ENCODE measurements at regions not wholly inside any gene's neighbourhood (a gene's known extent, or its start where the extent isn't known, plus 50 kb on each side); places are given as distances from the start of the nearest gene placed in this dataset.

- Mint-ChIP-seq H3K4me1 (ENCODE audit: low read depth in 2 of 2) (no peaks in the 10 kb centered on the region), H3K4me3 (no peak overlapping the region)
- DNase-seq: no peak
Observed at GRCh38 chr18:2302628-2303516, 268.4 kb downstream of the METTL4 start.

DNA sequence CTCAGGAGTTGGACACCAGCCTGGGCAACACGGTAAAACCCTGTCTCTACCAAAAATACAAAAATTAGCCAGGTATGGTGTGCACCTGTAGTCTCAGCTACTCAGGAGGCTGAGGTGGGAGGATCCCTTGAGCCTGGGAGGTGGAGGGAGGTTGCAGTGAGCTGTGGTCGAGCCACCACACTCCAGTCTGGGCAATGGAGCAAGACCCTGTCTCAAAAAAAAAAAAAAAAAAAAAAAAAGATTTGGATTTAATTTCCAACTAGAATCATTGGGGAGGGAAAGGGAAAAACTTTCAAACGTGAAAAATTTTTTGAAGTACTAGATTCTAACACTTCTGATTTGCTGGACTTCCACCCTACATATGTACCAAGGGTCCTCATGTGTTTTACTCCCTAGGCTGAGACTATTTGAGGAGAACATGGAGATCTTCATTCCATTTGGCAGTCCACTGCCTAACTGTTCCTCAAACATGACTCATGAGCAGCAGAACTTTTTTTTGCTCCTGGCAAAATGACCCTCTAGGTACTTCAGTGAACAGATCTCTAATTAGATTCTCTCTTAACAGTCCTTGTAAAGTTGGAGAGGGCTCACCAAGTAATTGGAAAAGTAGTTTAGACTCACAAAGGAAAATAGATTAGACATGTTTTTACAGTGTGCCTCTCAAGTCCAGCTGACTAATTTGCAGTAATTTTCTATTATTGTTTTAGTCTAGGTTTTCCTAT lies 267.6 kb downstream of the METTL4 start:
- H3K4me3 Mint-ChIP-seq: no peak overlapping the region
- H3K27me3 Mint-ChIP-seq: peaks cover 32 to 51% of the 10 kb centered on the region in 2 donors

More at GRCh38 chr18:2302628-2303516, 268.4 kb downstream of the METTL4 start:
- Mint-ChIP-seq H3K27ac (no peak overlapping the region), H3K9me3 (no peaks in the 10 kb centered on the region), H3K36me3 (ENCODE audit: insufficient read depth) (no peaks in the 10 kb centered on the region), H3K27me3 (peaks cover 25 to 44% of the 10 kb centered on the region in 2 donors)
- no peak for ATAC-seq (replicated peaks)

DNA sequence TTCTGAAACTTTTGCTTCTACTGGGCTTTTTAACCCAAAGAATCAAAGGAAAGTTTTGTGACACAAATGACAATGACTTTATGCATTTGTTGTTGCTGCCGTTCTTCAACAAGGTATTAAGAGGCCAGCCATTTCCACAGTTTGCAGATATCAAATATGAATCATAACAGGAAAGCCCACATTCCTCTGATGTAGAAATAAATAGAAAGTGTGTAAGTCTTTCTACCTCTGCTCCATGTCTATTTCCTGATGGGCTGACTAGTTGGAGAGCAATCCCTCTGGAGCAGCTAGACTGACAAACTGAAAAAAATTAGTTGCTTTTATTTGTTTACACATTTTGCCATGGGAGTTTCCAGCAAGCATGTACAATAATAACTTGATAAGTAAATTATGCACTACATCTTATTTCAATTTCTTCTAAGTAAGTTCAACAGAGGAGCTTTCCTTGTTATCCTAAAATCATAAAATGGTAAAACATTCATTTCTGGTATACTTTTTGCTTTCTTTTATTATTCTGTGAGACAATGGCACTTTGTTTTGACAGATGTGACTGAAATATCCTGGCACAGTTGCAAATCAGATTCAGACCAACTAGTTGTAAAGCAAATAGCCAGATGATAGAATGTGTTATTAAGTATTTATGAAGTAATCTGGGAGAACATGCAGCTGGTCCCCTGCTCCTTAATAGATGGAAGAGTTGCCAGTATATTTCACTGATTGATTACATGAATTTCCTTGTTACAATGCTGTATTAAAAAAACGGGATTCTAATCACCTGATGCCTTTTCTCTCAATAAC lies 266.7 kb downstream of the METTL4 start:
- no peaks in the 10 kb centered on the region for H3K4me1 Mint-ChIP-seq (ENCODE audit: low read depth in 2 of 2)
- ATAC-seq (replicated peaks) (no peak), DNase-seq (no peak)
- no peaks in the 10 kb centered on the region for H3K9me3 Mint-ChIP-seq
- H3K36me3 Mint-ChIP-seq (ENCODE audit: insufficient read depth): no peaks in the 10 kb centered on the region
- H3K27me3 Mint-ChIP-seq: peaks cover 30 to 54% of the 10 kb centered on the region in 2 donors
- H3K27ac Mint-ChIP-seq: no peak overlapping the region
- no peak overlapping the region for H3K4me3 Mint-ChIP-seq

More for the DNA sequence above, 267.6 kb downstream of the METTL4 start:
- DNase-seq (no peak), ATAC-seq (replicated peaks) (no peak)
- Mint-ChIP-seq H3K36me3 (ENCODE audit: insufficient read depth) (no peaks in the 10 kb centered on the region), H3K9me3 (no peaks in the 10 kb centered on the region), H3K27ac (no peak overlapping the region), H3K4me1 (ENCODE audit: low read depth in 2 of 2) (no peaks in the 10 kb centered on the region)

- Mint-ChIP-seq H3K4me3 (no peak overlapping the region), H3K9me3 (no peaks in the 10 kb centered on the region), H3K4me1 (ENCODE audit: low read depth in 2 of 2) (no peaks in the 10 kb centered on the region), H3K36me3 (ENCODE audit: insufficient read depth) (no peaks in the 10 kb centered on the region), H3K27me3 (peaks cover 35 to 48% of the 10 kb centered on the region in 2 donors), H3K27ac (no peak overlapping the region)
- DNase-seq: no peak
- ATAC-seq (replicated peaks): no peak
Observed at GRCh38 chr18:2306606-2307005, 264.7 kb downstream of the METTL4 start.

DNA sequence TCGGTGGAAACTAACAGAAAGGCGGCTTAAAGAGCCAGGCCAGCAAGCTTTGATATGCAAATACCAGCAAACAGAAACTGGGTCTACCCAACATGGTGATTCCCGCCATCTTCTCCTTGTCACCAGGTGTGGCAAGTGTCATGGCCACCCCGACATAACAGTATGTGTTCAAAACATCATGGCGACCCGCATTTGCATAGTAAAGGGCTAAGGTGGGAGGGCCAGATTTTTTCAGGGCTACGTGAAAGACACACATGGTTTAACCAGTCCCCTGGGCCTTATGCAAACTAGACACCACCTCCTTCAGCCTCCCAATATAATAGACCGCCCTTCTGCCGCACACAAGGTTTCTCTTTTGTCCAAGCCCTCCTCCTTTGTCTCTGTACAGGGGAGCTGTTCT lies 260.4 kb downstream of the METTL4 start:
- Mint-ChIP-seq H3K27ac (no peak overlapping the region), H3K4me3 (no peak overlapping the region), H3K27me3 (peaks cover 31 to 44% of the 10 kb centered on the region in 2 donors), H3K36me3 (ENCODE audit: insufficient read depth) (no peaks in the 10 kb centered on the region), H3K4me1 (ENCODE audit: low read depth in 2 of 2) (no peaks in the 10 kb centered on the region), H3K9me3 (no peaks in the 10 kb centered on the region)
- ATAC-seq (replicated peaks) (no peak), DNase-seq (no peak)

DNA sequence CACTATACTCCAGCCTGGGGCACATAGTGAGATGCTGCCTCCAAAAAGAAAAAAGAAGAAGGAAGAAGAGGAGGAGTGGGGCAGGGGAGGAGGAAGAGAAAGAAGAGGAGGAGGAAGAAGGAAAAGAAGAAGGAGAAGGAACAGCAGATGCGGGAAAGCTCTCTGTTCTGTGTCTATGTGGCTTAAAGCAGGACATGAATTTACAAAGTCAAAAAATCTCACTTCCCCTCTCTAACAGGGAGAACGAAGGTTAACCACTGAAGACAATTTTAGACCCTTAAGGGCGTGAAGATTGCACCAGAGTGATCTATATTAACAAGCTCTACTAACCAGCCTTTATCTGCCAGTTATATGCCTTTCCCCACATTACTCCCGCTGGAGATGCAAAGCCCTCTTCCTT lies 258.9 kb downstream of the METTL4 start:
- H3K9me3 Mint-ChIP-seq: no peaks in the 10 kb centered on the region

DNA sequence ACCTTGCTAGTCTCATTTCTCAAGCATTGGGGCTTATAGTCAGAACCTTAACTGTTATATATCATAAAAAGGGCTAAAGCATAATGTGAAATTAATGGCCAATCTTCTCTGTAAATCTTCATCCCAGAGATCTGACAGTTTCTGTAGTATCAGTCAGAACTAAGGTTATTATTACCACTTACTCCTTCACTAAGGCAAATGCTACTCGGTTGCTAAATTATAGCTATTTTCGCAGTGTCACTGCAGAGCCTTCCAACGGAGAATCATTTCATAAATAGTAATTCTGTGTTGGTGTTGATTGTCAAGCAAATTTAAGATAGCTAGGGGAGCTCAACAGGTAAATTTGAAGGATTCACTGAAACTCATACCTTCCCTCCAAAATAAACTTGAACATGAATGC lies 258.0 kb downstream of the METTL4 start:
- peaks cover 35 to 41% of the 10 kb centered on the region in 2 donors for H3K27me3 Mint-ChIP-seq
- H3K36me3 Mint-ChIP-seq (ENCODE audit: insufficient read depth): no peaks in the 10 kb centered on the region
- ATAC-seq (replicated peaks): no peak
- no peaks in the 10 kb centered on the region for H3K4me1 Mint-ChIP-seq (ENCODE audit: low read depth in 2 of 2)
- H3K4me3 Mint-ChIP-seq: no peak overlapping the region
- no peak overlapping the region for H3K27ac Mint-ChIP-seq
- H3K9me3 Mint-ChIP-seq: no peaks in the 10 kb centered on the region
- DNase-seq: no peak

More for the DNA sequence above, 258.9 kb downstream of the METTL4 start:
- no peak for ATAC-seq (replicated peaks)
- Mint-ChIP-seq H3K27ac (no peak overlapping the region), H3K4me3 (no peak overlapping the region), H3K36me3 (ENCODE audit: insufficient read depth) (no peaks in the 10 kb centered on the region), H3K27me3 (peaks cover 34 to 39% of the 10 kb centered on the region in 2 donors), H3K4me1 (ENCODE audit: low read depth in 2 of 2) (no peaks in the 10 kb centered on the region)
- DNase-seq: no peak

DNA sequence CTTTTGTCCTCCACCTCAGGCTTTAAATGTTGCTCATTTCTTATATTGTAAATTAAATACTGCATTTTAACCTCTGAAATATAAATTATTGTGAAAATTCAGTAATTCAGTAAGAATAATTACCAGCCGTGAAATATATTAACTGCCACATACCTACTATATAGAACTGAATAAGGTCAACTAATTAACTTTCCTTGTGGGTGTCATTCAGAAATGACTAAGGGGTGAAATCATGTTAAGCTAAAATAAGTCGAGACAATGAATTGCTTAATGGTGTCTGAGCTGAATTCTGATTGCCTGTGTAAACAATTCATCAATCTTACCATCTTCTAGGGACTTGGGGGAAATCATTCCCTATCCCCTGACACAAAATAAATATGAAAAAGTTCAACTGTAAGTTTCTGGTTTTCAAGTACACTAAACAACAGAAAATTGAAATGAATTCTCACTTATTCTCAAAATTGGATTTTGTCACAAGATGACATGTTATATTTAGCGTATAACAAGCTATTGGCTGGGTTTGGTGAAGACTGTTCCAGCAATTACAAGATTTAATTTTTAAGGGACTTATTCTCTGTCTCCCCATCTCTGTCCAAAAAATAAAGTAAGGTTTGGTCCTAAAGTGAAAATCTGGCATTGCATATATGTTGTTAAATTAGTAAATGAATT lies 255.1 kb downstream of the METTL4 start:
- DNase-seq (no peak), ATAC-seq (replicated peaks) (no peak)
- Mint-ChIP-seq H3K36me3 (ENCODE audit: insufficient read depth) (no peaks in the 10 kb centered on the region), H3K27me3 (peaks cover 40 to 47% of the 10 kb centered on the region in 2 donors), H3K27ac (no peak overlapping the region), H3K9me3 (no peaks in the 10 kb centered on the region), H3K4me1 (ENCODE audit: low read depth in 2 of 2) (no peaks in the 10 kb centered on the region), H3K4me3 (no peak overlapping the region)

- H3K4me1 Mint-ChIP-seq (ENCODE audit: low read depth in 2 of 2): no peaks in the 10 kb centered on the region
- peaks cover 43 to 45% of the 10 kb centered on the region in 2 donors for H3K27me3 Mint-ChIP-seq
- ATAC-seq (replicated peaks) (no peak), DNase-seq (no peak)
- no peaks in the 10 kb centered on the region for H3K36me3 Mint-ChIP-seq (ENCODE audit: insufficient read depth)
- H3K27ac Mint-ChIP-seq: no peak overlapping the region
- no peak overlapping the region for H3K4me3 Mint-ChIP-seq
- H3K9me3 Mint-ChIP-seq: no peaks in the 10 kb centered on the region
Observed at GRCh38 chr18:2316751-2317696, 254.3 kb downstream of the METTL4 start.

DNA sequence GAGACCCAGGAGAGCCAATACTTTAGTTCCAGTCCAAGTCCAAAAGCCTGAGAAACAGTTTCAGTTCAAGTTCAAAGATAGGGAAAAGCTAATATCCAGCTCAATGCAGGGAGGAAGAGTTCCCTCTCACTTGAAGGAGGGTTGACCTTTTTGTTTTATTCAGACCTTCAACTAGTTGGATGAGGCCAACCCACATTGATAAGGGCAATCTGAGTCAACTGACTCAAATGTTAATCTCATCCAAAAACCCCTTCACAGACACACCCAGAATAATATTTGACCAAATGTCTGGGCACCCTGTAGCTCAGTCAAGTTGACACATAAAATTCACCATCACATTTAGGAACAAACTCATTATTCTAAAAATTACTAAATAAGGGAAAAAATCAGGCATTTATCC lies 246.8 kb downstream of the METTL4 start:
- Mint-ChIP-seq H3K9me3 (no peaks in the 10 kb centered on the region), H3K4me1 (ENCODE audit: low read depth in 2 of 2) (no peaks in the 10 kb centered on the region), H3K4me3 (no peak overlapping the region), H3K27ac (no peak overlapping the region), H3K36me3 (ENCODE audit: insufficient read depth) (no peaks in the 10 kb centered on the region), H3K27me3 (peaks cover 55 to 56% of the 10 kb centered on the region in 2 donors)
- DNase-seq (no peak), ATAC-seq (replicated peaks) (no peak)

DNA sequence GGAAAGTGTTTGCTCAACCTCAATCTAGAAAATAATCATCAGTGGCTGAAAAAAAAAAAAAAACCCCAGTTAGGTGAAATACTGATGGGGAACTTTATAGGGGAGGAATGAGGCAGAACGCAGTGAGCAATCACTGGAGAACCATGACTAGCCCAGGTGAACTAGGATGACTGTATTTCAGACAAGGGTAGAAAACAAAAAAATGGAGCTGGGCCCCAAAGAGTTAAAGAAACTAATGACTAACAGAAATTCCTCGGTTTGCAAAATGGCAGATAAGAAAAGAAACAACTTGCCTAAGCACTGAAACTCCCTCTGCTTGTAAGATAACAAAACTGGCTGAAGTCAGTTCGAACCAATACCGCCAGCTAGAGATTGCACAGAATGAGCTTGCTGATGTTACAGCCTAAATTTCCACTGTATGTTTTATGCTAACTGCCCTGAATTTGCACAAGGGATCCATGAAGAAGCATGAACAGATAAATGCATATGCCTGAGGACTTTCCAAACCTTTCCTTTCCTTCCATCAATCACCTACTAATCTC lies 245.9 kb downstream of the METTL4 start:
- ATAC-seq (replicated peaks) (no peak), DNase-seq (no peak)
- Mint-ChIP-seq H3K27ac (no peak overlapping the region), H3K9me3 (no peaks in the 10 kb centered on the region), H3K4me1 (ENCODE audit: low read depth in 2 of 2) (no peaks in the 10 kb centered on the region), H3K4me3 (no peak overlapping the region), H3K27me3 (peaks cover 53 to 56% of the 10 kb centered on the region in 2 donors), H3K36me3 (ENCODE audit: insufficient read depth) (no peaks in the 10 kb centered on the region)

GRCh38 chr18:2325933-2326332 lies 245.4 kb downstream of the METTL4 start:
- Mint-ChIP-seq H3K4me1 (ENCODE audit: low read depth in 2 of 2) (no peaks in the 10 kb centered on the region), H3K27me3 (peaks cover 50 to 56% of the 10 kb centered on the region in 2 donors), H3K4me3 (no peak overlapping the region), H3K27ac (no peak overlapping the region), H3K9me3 (no peaks in the 10 kb centered on the region), H3K36me3 (ENCODE audit: insufficient read depth) (no peaks in the 10 kb centered on the region)
- DNase-seq: no peak
- ATAC-seq (replicated peaks): no peak

Data from effector memory CD8-positive, alpha-beta T cell (primary cell).